VCaP (cell line): ENCODE measurements at regions not wholly inside any gene's neighbourhood (a gene's known extent, or its start where the extent isn't known, plus 50 kb on each side); places are given as distances from the start of the nearest gene placed in this dataset.

Experiments
- H3K27ac ChIP-seq: fragments of 450-650 bp; 2 replicates; pipeline ENCODE4 v1.5.1; 2017
- CTCF ChIP-seq: fragments of 450-650 bp; conservative IDR thresholded peaks from 2 replicates; pipeline ENCODE4 v1.5.1; 2017; ENCODE audit warnings: mild to moderate bottlenecking, moderate library complexity

- no peak for TF ChIP-seq CTCF
- no peak overlapping the region for H3K27ac ChIP-seq
These were observed 367.0 kb upstream of the FANCL start for GRCh38 chr2:58608146-58608545.

GRCh38 chr2:58607448-58607847 lies 366.3 kb upstream of the FANCL start:
- H3K27ac ChIP-seq, result no peak overlapping the region
- TF ChIP-seq CTCF, result no peak

GRCh38 chr2:58606799-58607198 lies 365.7 kb upstream of the FANCL start:
- no peak overlapping the region for H3K27ac ChIP-seq
- TF ChIP-seq CTCF, result no peak

GRCh38 chr2:58604096-58604495 lies 363.0 kb upstream of the FANCL start:
- no peak overlapping the region for H3K27ac ChIP-seq
- TF ChIP-seq CTCF, result no peak

- no peak for TF ChIP-seq CTCF
- H3K27ac ChIP-seq, result no peak overlapping the region
These were observed 359.9 kb upstream of the FANCL start for GRCh38 chr2:58601017-58601416.

GRCh38 chr2:58598171-58598570 lies 357.0 kb upstream of the FANCL start:
- no peak overlapping the region for H3K27ac ChIP-seq
- TF ChIP-seq CTCF, result no peak

- no peak for TF ChIP-seq CTCF
These were observed 354.6 kb upstream of the FANCL start for GRCh38 chr2:58595714-58596113.

GRCh38 chr2:58594762-58595161 lies 353.6 kb upstream of the FANCL start:
- TF ChIP-seq CTCF, result no peak
- H3K27ac ChIP-seq, result no peak overlapping the region

More at GRCh38 chr2:58595714-58596113, 354.6 kb upstream of the FANCL start:
- no peak overlapping the region for H3K27ac ChIP-seq
